ENCODE measurements at regions not wholly inside any gene's neighbourhood (a gene's known extent, or its start where the extent isn't known, plus 50 kb on each side); places are given as distances from the start of the nearest gene placed in this dataset.

DNA sequence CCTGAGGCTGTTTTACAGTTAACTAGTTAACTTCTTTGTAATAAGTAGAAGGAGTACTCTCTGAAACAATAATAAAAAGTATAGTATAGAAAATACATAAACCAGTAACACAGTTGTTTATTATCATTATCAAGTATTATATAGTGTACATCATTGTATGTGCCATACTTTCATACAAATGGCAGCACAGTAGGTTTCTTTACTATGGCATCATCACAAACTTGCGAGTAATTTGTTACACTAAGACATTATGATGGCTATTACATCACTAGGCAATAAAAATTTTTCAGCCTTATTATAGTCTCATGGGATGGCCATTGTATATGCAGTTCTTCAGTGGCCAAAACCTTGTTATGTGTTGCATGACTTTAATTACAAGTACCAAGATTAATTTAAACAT, 1376.5 kb upstream of the ADGRL2 start:
- no peak for TF ChIP-seq POLR2A (IDR thresholded peaks at IDR 0.05; ENCODE audit: low read depth)
- no peak for TF ChIP-seq CTCF (IDR thresholded peaks at IDR 0.05)
- TF ChIP-seq EP300 (IDR thresholded peaks at IDR 0.05) = no peak
- TF ChIP-seq POLR2AphosphoS5 (IDR thresholded peaks at IDR 0.05) = no peak
